H1 (cell line): ENCODE measurements at regions not wholly inside any gene's neighbourhood (a gene's known extent, or its start where the extent isn't known, plus 50 kb on each side); places are given as distances from the start of the nearest gene placed in this dataset.

Experiments used
- CTCF ChIA-PET: fragments of 300-600 bp; sonication (Branson Sonifier 250); formaldehyde crosslinking; loops from one replicate; lab custom pipeline; 2021; ENCODE audit not compliant: partially characterized antibody; lab: Charles Lee
- POLR2A ChIA-PET: fragments of 300-600 bp; sonication (Branson Sonifier 250); formaldehyde crosslinking; loops from one replicate; lab custom pipeline; 2021; ENCODE audit warnings: inconsistent platforms; ENCODE audit not compliant: partially characterized antibody; lab: Charles Lee
- DNase-seq, 2 experiments: peaks; one replicate each; pipeline versions ENCODE4 v3.0.0 to v3.0.0-alpha.2; 2010 to 2022; ENCODE audit warnings: low spot score in 2 of 2, low read depth in 1 of 2, mixed read lengths in 1 of 2
- FAIRE-seq: peaks from 2 replicates; lab custom pipeline; 2011; peaks lifted over from hg19 to GRCh38; lab: Jason Lieb, UNC
- H2AFZ ChIP-seq: 2 replicates; pipeline ENCODE4 v1.8.1; 2012; ENCODE audit warnings: low read length, inconsistent platforms
- H2AK5ac ChIP-seq: 2 replicates; pipeline ENCODE4 v1.6.1; 2013; ENCODE audit warnings: low read depth, low read length
- H2BK120ac ChIP-seq: replicated peaks from 2 replicates; pipeline ENCODE3; 2013; ENCODE audit warnings: low read depth, low read length, inconsistent platforms
- H2BK12ac ChIP-seq: 2 replicates; pipeline ENCODE4 v1.6.1; 2013; ENCODE audit warnings: low read depth, low read length
- H2BK15ac ChIP-seq: 2 replicates; pipeline ENCODE4 v1.6.1; 2013; ENCODE audit warnings: low read length
- H2BK20ac ChIP-seq: 2 replicates; pipeline ENCODE4 v1.6.1; 2013; ENCODE audit warnings: low read length
- H2BK5ac ChIP-seq: 2 replicates; pipeline ENCODE4 v1.6.1; 2013; ENCODE audit warnings: low read depth, low read length
- H3K14ac ChIP-seq: 2 replicates; pipeline ENCODE4 v1.6.1; 2013; ENCODE audit warnings: inconsistent platforms; ENCODE audit not compliant: insufficient read length
- H3K18ac ChIP-seq: 2 replicates; pipeline ENCODE4 v1.6.1; 2013; ENCODE audit warnings: low read length; ENCODE audit errors: extremely low read depth
- H3K23ac ChIP-seq: 2 replicates; pipeline ENCODE4 v1.6.1; 2013; ENCODE audit warnings: inconsistent platforms; ENCODE audit not compliant: insufficient read length
- H3K23me2 ChIP-seq: 2 replicates; pipeline ENCODE4 v1.6.1; 2013; ENCODE audit warnings: low read depth, low read length
- H3K27ac ChIP-seq: 2 replicates; pipeline ENCODE4 v1.6.1; 2011; ENCODE audit warnings: low read depth, low read length, inconsistent platforms
- H3K27me3 ChIP-seq, 4 experiments: replicated peaks in 1 of 4; 1 replicate in 1 of 4; 2 replicates in 3 of 4; pipeline versions ENCODE4 v1.6.1 to v1.8.1; 2011 to 2013; ENCODE audit warnings: low read length in 3 of 4, mild to moderate bottlenecking in 3 of 4, inconsistent platforms in 2 of 4, mixed read lengths in 2 of 4, moderate library complexity in 1 of 4; ENCODE audit not compliant: control insufficient read depth in 3 of 4, insufficient read depth in 3 of 4; ENCODE audit errors: extremely low read depth in 1 of 4
- H3K36me3 ChIP-seq, 4 experiments: 2 replicates each; pipeline versions ENCODE4 v1.6.1 to v1.8.1; 2011 to 2013; ENCODE audit warnings: mild to moderate bottlenecking in 4 of 4, low read length in 3 of 4, moderate library complexity in 2 of 4, control low read depth in 1 of 4, inconsistent platforms in 1 of 4; ENCODE audit not compliant: insufficient read depth in 4 of 4, control insufficient read depth in 2 of 4
- H3K4ac ChIP-seq: replicated peaks from 2 replicates; pipeline ENCODE3; 2013; ENCODE audit warnings: low read length, low read depth, mixed read lengths, inconsistent platforms; ENCODE audit not compliant: insufficient read length
- H3K4me1 ChIP-seq, 4 experiments: replicated peaks in 1 of 4; 1 replicate in 1 of 4; 2 replicates in 3 of 4; pipeline versions ENCODE4 v1.6.1 to v1.8.1; 2011 to 2013; ENCODE audit warnings: low read length in 3 of 4, inconsistent platforms in 2 of 4, mixed read lengths in 1 of 4; ENCODE audit not compliant: insufficient read depth in 4 of 4, control insufficient read depth in 3 of 4
- H3K4me2 ChIP-seq, 2 experiments: 2 replicates each; pipeline versions ENCODE4 v1.6.1 to v1.8.1; 2011 to 2013; ENCODE audit warnings: low read depth in 2 of 2, low read length in 2 of 2, control low read depth in 1 of 2, inconsistent platforms in 1 of 2, mild to moderate bottlenecking in 1 of 2; ENCODE audit not compliant: insufficient read depth in 1 of 2
- H3K4me3 ChIP-seq, 4 experiments: fragments of 200-600, 300-600 bp in 1 of 4; sonication (generic), shearing (Covaris generic), sonication (Bioruptor Twin) in 1 of 4; 2 replicates each; pipeline versions ENCODE4 v1.5.1 to v1.8.1; 2011 to 2016; ENCODE audit warnings: low read length in 4 of 4, low read depth in 3 of 4, control low read depth in 2 of 4, inconsistent platforms in 2 of 4, mild to moderate bottlenecking in 2 of 4, mixed read lengths in 1 of 4, moderate library complexity in 1 of 4; ENCODE audit not compliant: insufficient read depth in 2 of 4; ENCODE audit errors: extremely low read depth in 1 of 4
- H3K56ac ChIP-seq: replicated peaks from 2 replicates; pipeline ENCODE3; 2013; ENCODE audit warnings: low read depth, mild to moderate bottlenecking, mixed read lengths, low read length, inconsistent platforms; ENCODE audit not compliant: insufficient read length
- H3K79me1 ChIP-seq: 2 replicates; pipeline ENCODE4 v1.6.1; 2013; ENCODE audit warnings: low read depth, low read length, control low read depth
- H3K79me2 ChIP-seq, 2 experiments: 2 replicates each; pipeline versions ENCODE4 v1.6.1 to v1.8.1; 2012 to 2013; ENCODE audit warnings: low read length in 2 of 2, mild to moderate bottlenecking in 2 of 2, inconsistent platforms in 1 of 2; ENCODE audit not compliant: insufficient read depth in 2 of 2, control insufficient read depth in 1 of 2
- H3K9ac ChIP-seq, 4 experiments: replicated peaks in 1 of 4; 1 replicate in 1 of 4; 2 replicates in 3 of 4; pipeline versions ENCODE4 v1.6.1 to v1.8.1; 2011 to 2013; ENCODE audit warnings: low read depth in 3 of 4, low read length in 3 of 4, control low read depth in 2 of 4, mild to moderate bottlenecking in 2 of 4, moderate library complexity in 2 of 4, inconsistent platforms in 1 of 4; ENCODE audit errors: extremely low read depth in 1 of 4
- H3K9me3 ChIP-seq, 2 experiments: 2 replicates each; pipeline versions ENCODE4 v1.6.1 to v1.8.1; 2012 to 2013; ENCODE audit warnings: mild to moderate bottlenecking in 2 of 2, moderate library complexity in 2 of 2, control low read depth in 1 of 2, inconsistent platforms in 1 of 2, low read depth in 1 of 2, low read length in 1 of 2, mixed read lengths in 1 of 2; ENCODE audit not compliant: insufficient read depth in 2 of 2
- H4K20me1 ChIP-seq, 2 experiments: replicated peaks in 1 of 2; 2 replicates each; pipeline versions ENCODE3 to v1.8.1; 2011 to 2013; ENCODE audit warnings: inconsistent platforms in 2 of 2, low read length in 2 of 2, mild to moderate bottlenecking in 1 of 2; ENCODE audit not compliant: insufficient read depth in 2 of 2, control insufficient read depth in 1 of 2
- H4K5ac ChIP-seq: 2 replicates; pipeline ENCODE4 v1.6.1; 2013; ENCODE audit warnings: low read length, low read depth, mixed read lengths, inconsistent platforms; ENCODE audit not compliant: insufficient read length
- H4K8ac ChIP-seq: 2 replicates; pipeline ENCODE4 v1.8.0; 2013; ENCODE audit warnings: mild to moderate bottlenecking, moderate library complexity, low read length, inconsistent platforms; ENCODE audit not compliant: insufficient read depth; ENCODE audit errors: extremely low read depth
- H4K91ac ChIP-seq: replicated peaks from 2 replicates; pipeline ENCODE3; 2013; ENCODE audit warnings: low read length, mixed read lengths, inconsistent platforms; ENCODE audit not compliant: insufficient read length
- E2F6 ChIP-seq: IDR thresholded peaks from 2 replicates; pipeline ENCODE4 v1.6.1; 2012; ENCODE audit warnings: inconsistent platforms
- FOSL1 ChIP-seq: IDR thresholded peaks from 2 replicates; pipeline ENCODE4 v1.6.1; 2011; ENCODE audit warnings: mild to moderate bottlenecking, low read depth, low read length, moderate library complexity; ENCODE audit not compliant: insufficient read depth
- GABPA ChIP-seq: IDR thresholded peaks from 2 replicates; pipeline ENCODE4 v1.6.1; 2011; ENCODE audit warnings: mild to moderate bottlenecking, low read length, moderate library complexity, borderline replicate concordance; ENCODE audit not compliant: insufficient read depth
- MAFK ChIP-seq: IDR thresholded peaks from 2 replicates; pipeline ENCODE4 v1.6.1; 2012; ENCODE audit warnings: low read depth, mild to moderate bottlenecking, improper control_type of control experiment, low read length
- SAP30 ChIP-seq: fragments of 300-600 bp; sonication (generic); IDR thresholded peaks from 2 replicates; pipeline ENCODE4 v1.7.1; 2012; ENCODE audit warnings: low read length, moderate library complexity, mild to moderate bottlenecking, inconsistent platforms; ENCODE audit not compliant: insufficient read depth, insufficient replicate concordance
- SUZ12 ChIP-seq: fragments of 200-600 bp; sonication (generic); IDR thresholded peaks from 2 replicates; pipeline ENCODE4 v1.6.1; 2012; ENCODE audit warnings: mild to moderate bottlenecking, inconsistent platforms, low read length, moderate library complexity, mixed read lengths
- WGBS, 2 experiments: shearing (Covaris generic) in 1 of 2; methylation state at CpG; one replicate each; pipeline versions ENCODE4 v1.1.6 to v1.1.7; 2013 to 2015; ENCODE audit warnings: low lambda C conversion rate in 2 of 2, mixed read lengths in 2 of 2, inconsistent platforms in 1 of 2, low coverage in 1 of 2, missing lambda C conversion rate in 1 of 2; ENCODE audit not compliant: insufficient replicate concordance in 2 of 2, insufficient coverage in 1 of 2, insufficient read length in 1 of 2; ENCODE audit errors: extremely low coverage in 1 of 2, missing lambda C conversion rate in 1 of 2; 5-methylcytosine and 5-hydroxymethylcytosine counted together
- TF ChIP-seq, protein P1 (sequence below), 3 experiments: IDR thresholded peaks; 1 replicate in 2 of 3; 2 replicates in 1 of 3; pipeline versions ENCODE4 v1.5.1 to v1.6.1; 2011; ENCODE audit warnings: low read length in 3 of 3, mild to moderate bottlenecking in 3 of 3, inconsistent platforms in 2 of 3, low read depth in 1 of 3, moderate library complexity in 1 of 3; ENCODE audit not compliant: insufficient read depth in 1 of 3; ENCODE audit errors: control extremely low read depth in 1 of 3

DNA sequence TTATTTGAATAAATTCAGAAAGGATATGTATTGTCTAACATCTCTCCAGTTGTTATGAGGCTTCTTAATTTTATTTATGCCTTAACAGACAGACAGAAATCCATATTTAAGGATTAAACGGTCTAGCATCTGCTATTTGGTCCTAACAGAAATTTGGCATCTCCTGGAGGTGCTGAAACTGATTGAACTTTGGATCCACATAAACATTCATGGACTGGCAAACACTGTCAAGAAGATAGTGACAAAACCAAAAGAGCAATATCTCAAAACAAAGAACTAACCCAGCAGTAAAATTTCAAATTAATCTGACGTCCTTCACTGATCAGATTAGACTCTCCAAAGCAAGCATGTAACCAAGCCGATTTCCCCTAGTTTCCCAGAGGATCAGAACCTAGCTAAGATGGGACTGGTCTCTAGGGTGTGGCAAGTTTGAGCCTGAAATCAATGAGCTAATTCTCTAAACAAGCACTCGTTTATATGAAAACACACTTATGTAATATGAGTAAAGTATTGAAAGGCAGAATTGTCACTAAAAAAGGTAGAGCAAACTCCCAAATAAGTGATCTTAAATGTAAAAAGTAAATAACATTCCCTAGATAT, 139.5 kb downstream of the NOL4 start:
- no peak overlapping the region for H4K91ac ChIP-seq
- no peaks in the 10 kb centered on the region for H3K23me2 ChIP-seq
- no peaks in the 10 kb centered on the region for H3K36me3 ChIP-seq
- no peak overlapping the region for H2AK5ac ChIP-seq
- no peak overlapping the region for H2BK5ac ChIP-seq
- no peaks in the 10 kb centered on the region for H4K20me1 ChIP-seq
- H3K79me1 ChIP-seq = no peaks in the 10 kb centered on the region
- no peak overlapping the region for H3K14ac ChIP-seq
- no peak overlapping the region for H4K5ac ChIP-seq
- H3K4me1 ChIP-seq = no peaks in the 10 kb centered on the region
- DNase-seq = no peak
- H2BK120ac ChIP-seq = no peak overlapping the region
- H3K18ac ChIP-seq = no peak overlapping the region
- no peaks in the 10 kb centered on the region for H3K79me2 ChIP-seq
- no peaks in the 10 kb centered on the region for H3K9me3 ChIP-seq
- no peak overlapping the region for H4K8ac ChIP-seq
- H3K9ac ChIP-seq = no peak overlapping the region
- ChIA-PET CTCF (interaction anchor here (1.4 kb wide), 1 partner anchor 246 kb away, joined by 3 read pairs; no protein-coding TSS in a partner anchor), POLR2A (no interaction called here)
- H2BK12ac ChIP-seq = no peak overlapping the region
- WGBS, 2 experiments = 90% methylated on average over 4 of the region's 4 CpGs; no CpG with 5 or more reads in 1 of the 2 experiments
- TF ChIP-seq, protein P1, sequence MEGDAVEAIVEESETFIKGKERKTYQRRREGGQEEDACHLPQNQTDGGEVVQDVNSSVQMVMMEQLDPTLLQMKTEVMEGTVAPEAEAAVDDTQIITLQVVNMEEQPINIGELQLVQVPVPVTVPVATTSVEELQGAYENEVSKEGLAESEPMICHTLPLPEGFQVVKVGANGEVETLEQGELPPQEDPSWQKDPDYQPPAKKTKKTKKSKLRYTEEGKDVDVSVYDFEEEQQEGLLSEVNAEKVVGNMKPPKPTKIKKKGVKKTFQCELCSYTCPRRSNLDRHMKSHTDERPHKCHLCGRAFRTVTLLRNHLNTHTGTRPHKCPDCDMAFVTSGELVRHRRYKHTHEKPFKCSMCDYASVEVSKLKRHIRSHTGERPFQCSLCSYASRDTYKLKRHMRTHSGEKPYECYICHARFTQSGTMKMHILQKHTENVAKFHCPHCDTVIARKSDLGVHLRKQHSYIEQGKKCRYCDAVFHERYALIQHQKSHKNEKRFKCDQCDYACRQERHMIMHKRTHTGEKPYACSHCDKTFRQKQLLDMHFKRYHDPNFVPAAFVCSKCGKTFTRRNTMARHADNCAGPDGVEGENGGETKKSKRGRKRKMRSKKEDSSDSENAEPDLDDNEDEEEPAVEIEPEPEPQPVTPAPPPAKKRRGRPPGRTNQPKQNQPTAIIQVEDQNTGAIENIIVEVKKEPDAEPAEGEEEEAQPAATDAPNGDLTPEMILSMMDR (IDR thresholded peaks at IDR 0.05; ENCODE audit: control extremely low read depth in 1 of 3, insufficient read depth in 1 of 3, low read depth in 1 of 3, low read length in 3 of 3) = no peak
- TF ChIP-seq FOSL1 (no peak), GABPA (no peak), SUZ12 (no peak), E2F6 (no peak), MAFK (no peak), SAP30 (no peak)
- no peak overlapping the region for H3K4me2 ChIP-seq
- no peak overlapping the region for H3K56ac ChIP-seq
- FAIRE-seq = no peak
- no peaks in the 10 kb centered on the region for H3K27me3 ChIP-seq
- no peak overlapping the region for H2BK20ac ChIP-seq
- no peak overlapping the region for H3K23ac ChIP-seq
- no peak overlapping the region for H2AFZ ChIP-seq
- H3K27ac ChIP-seq = no peak overlapping the region
- H2BK15ac ChIP-seq = no peak overlapping the region
- H3K4ac ChIP-seq = no peak overlapping the region
- no peak overlapping the region for H3K4me3 ChIP-seq
